ENCODE measurements at regions not wholly inside any gene's neighbourhood (a gene's known extent, or its start where the extent isn't known, plus 50 kb on each side); places are given as distances from the start of the nearest gene placed in this dataset.

DNA sequence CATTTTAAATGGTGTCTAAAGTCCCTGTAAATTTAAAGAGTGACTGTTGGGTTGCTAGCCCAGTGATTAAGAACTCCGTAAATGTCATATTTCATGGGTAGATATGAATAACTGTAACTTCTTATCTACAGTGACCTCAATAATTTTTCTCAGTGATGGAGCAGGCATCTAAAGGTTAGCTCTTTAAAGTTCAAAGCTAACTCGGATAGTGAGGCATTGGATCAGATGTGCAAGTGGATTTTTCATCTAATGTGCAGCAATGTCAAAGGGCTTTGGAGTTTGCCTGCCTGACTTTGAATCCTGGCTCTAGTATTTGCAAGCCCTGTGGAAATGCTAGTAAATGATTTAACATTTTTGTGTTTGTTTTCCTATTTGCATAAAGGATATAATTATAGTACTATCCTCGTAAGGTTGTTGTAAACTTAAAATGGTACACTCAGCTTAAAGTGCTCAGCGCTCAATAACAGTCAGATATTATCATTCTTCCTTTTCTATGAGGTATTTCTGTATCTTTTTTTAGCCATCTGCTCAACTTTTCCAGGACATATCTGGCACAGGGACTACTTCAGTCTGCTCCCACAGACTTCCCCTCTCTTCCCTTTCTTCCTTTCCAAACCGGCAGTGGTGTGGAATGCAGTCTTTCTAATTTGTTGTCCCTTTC, 163.7 kb upstream of the ELL2 start:
- no peak for TF ChIP-seq EP300 (IDR thresholded peaks at IDR 0.05)
- TF ChIP-seq, protein P1, sequence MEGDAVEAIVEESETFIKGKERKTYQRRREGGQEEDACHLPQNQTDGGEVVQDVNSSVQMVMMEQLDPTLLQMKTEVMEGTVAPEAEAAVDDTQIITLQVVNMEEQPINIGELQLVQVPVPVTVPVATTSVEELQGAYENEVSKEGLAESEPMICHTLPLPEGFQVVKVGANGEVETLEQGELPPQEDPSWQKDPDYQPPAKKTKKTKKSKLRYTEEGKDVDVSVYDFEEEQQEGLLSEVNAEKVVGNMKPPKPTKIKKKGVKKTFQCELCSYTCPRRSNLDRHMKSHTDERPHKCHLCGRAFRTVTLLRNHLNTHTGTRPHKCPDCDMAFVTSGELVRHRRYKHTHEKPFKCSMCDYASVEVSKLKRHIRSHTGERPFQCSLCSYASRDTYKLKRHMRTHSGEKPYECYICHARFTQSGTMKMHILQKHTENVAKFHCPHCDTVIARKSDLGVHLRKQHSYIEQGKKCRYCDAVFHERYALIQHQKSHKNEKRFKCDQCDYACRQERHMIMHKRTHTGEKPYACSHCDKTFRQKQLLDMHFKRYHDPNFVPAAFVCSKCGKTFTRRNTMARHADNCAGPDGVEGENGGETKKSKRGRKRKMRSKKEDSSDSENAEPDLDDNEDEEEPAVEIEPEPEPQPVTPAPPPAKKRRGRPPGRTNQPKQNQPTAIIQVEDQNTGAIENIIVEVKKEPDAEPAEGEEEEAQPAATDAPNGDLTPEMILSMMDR (IDR thresholded peaks at IDR 0.05), result no peak

All from gastroesophageal sphincter (tissue), 3 donors.